ENCODE measurements at regions not wholly inside any gene's neighbourhood (a gene's known extent, or its start where the extent isn't known, plus 50 kb on each side); places are given as distances from the start of the nearest gene placed in this dataset.

- H3K4me2 ChIP-seq (ENCODE audit: low read length) = no peak overlapping the region
- H3K79me1 ChIP-seq (ENCODE audit: low read length) = peaks cover 1% of the 10 kb centered on the region
- no peak overlapping the region for H2BK120ac ChIP-seq (ENCODE audit: insufficient read depth, low read length, poor library complexity)
- H4K12ac ChIP-seq (ENCODE audit: low read depth, low read length) = no peak overlapping the region
- H3K23ac ChIP-seq (ENCODE audit: low read length) = no peak overlapping the region
- H3K4ac ChIP-seq (ENCODE audit: low read depth, low read length) = no peak overlapping the region
- H3K9ac ChIP-seq (ENCODE audit: low read length) = no peak overlapping the region
- no peaks in the 10 kb centered on the region for H3K27me3 ChIP-seq (ENCODE audit: insufficient read depth, low read length)
- H3K27ac ChIP-seq (ENCODE audit: low read depth, low read length) = no peak overlapping the region
- whole genome bisulfite sequencing (ENCODE audit: extremely low coverage, insufficient coverage, insufficient read length) = no CpG with 5 or more reads among the region's 6 CpGs
- no peak overlapping the region for H4K8ac ChIP-seq (ENCODE audit: low read depth, low read length)
- H2AK5ac ChIP-seq (ENCODE audit: low read length) = no peak overlapping the region
- H3K79me2 ChIP-seq (ENCODE audit: control insufficient read depth, insufficient read depth, low read length, poor library complexity) = no peaks in the 10 kb centered on the region
- no peak overlapping the region for H2BK5ac ChIP-seq (ENCODE audit: low read depth, low read length, poor library complexity)
- H3K36me3 ChIP-seq (ENCODE audit: control insufficient read depth in 1 of 2, insufficient read depth in 2 of 2, low read length in 2 of 2) = peaks cover 0 to 2% of the 10 kb centered on the region in 2 experiments
- no peak overlapping the region for H2BK12ac ChIP-seq (ENCODE audit: low read length)
- no peak overlapping the region for H3K18ac ChIP-seq (ENCODE audit: low read length)
- no peak for DNase-seq
- no peaks in the 10 kb centered on the region for H3K4me1 ChIP-seq (ENCODE audit: control insufficient read depth in 1 of 2, insufficient read depth in 2 of 2, low read length in 2 of 2)
- no peak overlapping the region for H4K91ac ChIP-seq (ENCODE audit: low read depth, low read length)
- no peak overlapping the region for H3K14ac ChIP-seq (ENCODE audit: low read length)
- no peak overlapping the region for H2AFZ ChIP-seq (ENCODE audit: insufficient read depth, low read length, poor library complexity)
- H3K9me3 ChIP-seq (ENCODE audit: insufficient read depth, low read depth, low read length) = peaks cover 1% of the 10 kb centered on the region
- H3K4me3 ChIP-seq (ENCODE audit: low read depth, low read length) = no peak overlapping the region
Observed at GRCh38 chr2:236353594-236353942, 89.4 kb upstream of the ASB18 start.

GRCh38 chr2:236354056-236354940 is 90.1 kb upstream of the ASB18 start:
- Histone ChIP-seq H3K79me2 (ENCODE audit: control insufficient read depth, insufficient read depth, low read length, poor library complexity) (no peaks in the 10 kb centered on the region), H3K14ac (ENCODE audit: low read length) (peak overlapping the region; percentile 42), H3K9ac (ENCODE audit: low read length) (no peak overlapping the region), H4K8ac (ENCODE audit: low read depth, low read length) (no peak overlapping the region), H2BK5ac (ENCODE audit: low read depth, low read length, poor library complexity) (no peak overlapping the region), H3K4me1 (ENCODE audit: control insufficient read depth in 1 of 2, insufficient read depth in 2 of 2, low read length in 2 of 2) (no peaks in the 10 kb centered on the region), H3K4me2 (ENCODE audit: low read length) (no peak overlapping the region), H2AFZ (ENCODE audit: insufficient read depth, low read length, poor library complexity) (no peak overlapping the region), H3K79me1 (ENCODE audit: low read length) (peaks cover 1% of the 10 kb centered on the region), H2BK12ac (ENCODE audit: low read length) (peak overlapping the region; percentile 13), H2BK120ac (ENCODE audit: insufficient read depth, low read length, poor library complexity) (peak overlapping the region; percentile 38), H3K27ac (ENCODE audit: low read depth, low read length) (no peak overlapping the region), H4K12ac (ENCODE audit: low read depth, low read length) (no peak overlapping the region), H3K4me3 (ENCODE audit: low read depth, low read length) (peak overlapping the region; percentile 14), H3K27me3 (ENCODE audit: insufficient read depth, low read length) (no peaks in the 10 kb centered on the region), H2AK5ac (ENCODE audit: low read length) (peak overlapping the region; percentile 26), H3K9me3 (ENCODE audit: insufficient read depth, low read depth, low read length) (peaks cover 1% of the 10 kb centered on the region), H3K4ac (ENCODE audit: low read depth, low read length) (no peak overlapping the region), H3K36me3 (ENCODE audit: control insufficient read depth in 1 of 2, insufficient read depth in 2 of 2, low read length in 2 of 2) (peaks cover 0 to 2% of the 10 kb centered on the region in 2 experiments), H4K91ac (ENCODE audit: low read depth, low read length) (peak overlapping the region; percentile 61), H3K18ac (ENCODE audit: low read length) (no peak overlapping the region), H3K23ac (ENCODE audit: low read length) (peak overlapping the region; percentile 95)
- WGBS (ENCODE audit: extremely low coverage, insufficient coverage, insufficient read length) = no CpG with 5 or more reads among the region's 15 CpGs
- no peak for DNase-seq

GRCh38 chr2:236354973-236355595 is 90.9 kb upstream of the ASB18 start:
- Histone ChIP-seq H3K27me3 (ENCODE audit: insufficient read depth, low read length) (no peaks in the 10 kb centered on the region), H3K23ac (ENCODE audit: low read length) (no peak overlapping the region), H2BK120ac (ENCODE audit: insufficient read depth, low read length, poor library complexity) (peak overlapping the region; percentile 38), H2BK12ac (ENCODE audit: low read length) (peak overlapping the region; percentile 69), H3K27ac (ENCODE audit: low read depth, low read length) (no peak overlapping the region), H2AK5ac (ENCODE audit: low read length) (peak overlapping the region; percentile 88), H3K9ac (ENCODE audit: low read length) (no peak overlapping the region), H3K4me1 (ENCODE audit: control insufficient read depth in 1 of 2, insufficient read depth in 2 of 2, low read length in 2 of 2) (no peaks in the 10 kb centered on the region), H3K18ac (ENCODE audit: low read length) (no peak overlapping the region), H3K9me3 (ENCODE audit: insufficient read depth, low read depth, low read length) (peaks cover 1% of the 10 kb centered on the region), H2BK5ac (ENCODE audit: low read depth, low read length, poor library complexity) (peak overlapping the region; percentile 11), H4K8ac (ENCODE audit: low read depth, low read length) (no peak overlapping the region), H3K79me2 (ENCODE audit: control insufficient read depth, insufficient read depth, low read length, poor library complexity) (no peaks in the 10 kb centered on the region), H3K4ac (ENCODE audit: low read depth, low read length) (no peak overlapping the region), H4K12ac (ENCODE audit: low read depth, low read length) (no peak overlapping the region), H3K4me2 (ENCODE audit: low read length) (no peak overlapping the region), H2AFZ (ENCODE audit: insufficient read depth, low read length, poor library complexity) (no peak overlapping the region), H3K36me3 (ENCODE audit: control insufficient read depth in 1 of 2, insufficient read depth in 2 of 2, low read length in 2 of 2) (peaks cover 0 to 2% of the 10 kb centered on the region in 2 experiments), H3K14ac (ENCODE audit: low read length) (peak overlapping the region; percentile 42), H3K79me1 (ENCODE audit: low read length) (peaks cover 1% of the 10 kb centered on the region), H4K91ac (ENCODE audit: low read depth, low read length) (peak overlapping the region; percentile 61), H3K4me3 (ENCODE audit: low read depth, low read length) (no peak overlapping the region)
- no peak for DNase-seq
- WGBS (ENCODE audit: extremely low coverage, insufficient coverage, insufficient read length) = no CpG with 5 or more reads among the region's 21 CpGs

- H4K12ac ChIP-seq (ENCODE audit: low read depth, low read length) = no peak overlapping the region
- peak overlapping the region; percentile 49 for H2AK5ac ChIP-seq (ENCODE audit: low read length)
- H3K79me1 ChIP-seq (ENCODE audit: low read length) = peaks cover 1% of the 10 kb centered on the region
- peaks cover 0 to 2% of the 10 kb centered on the region in 2 experiments for H3K36me3 ChIP-seq (ENCODE audit: control insufficient read depth in 1 of 2, insufficient read depth in 2 of 2, low read length in 2 of 2)
- H3K4me1 ChIP-seq (ENCODE audit: control insufficient read depth in 1 of 2, insufficient read depth in 2 of 2, low read length in 2 of 2) = no peaks in the 10 kb centered on the region
- H3K4me2 ChIP-seq (ENCODE audit: low read length) = no peak overlapping the region
- H3K79me2 ChIP-seq (ENCODE audit: control insufficient read depth, insufficient read depth, low read length, poor library complexity) = no peaks in the 10 kb centered on the region
- H3K4me3 ChIP-seq (ENCODE audit: low read depth, low read length) = no peak overlapping the region
- no CpG with 5 or more reads among the region's 9 CpGs for WGBS (ENCODE audit: extremely low coverage, insufficient coverage, insufficient read length)
- H3K23ac ChIP-seq (ENCODE audit: low read length) = no peak overlapping the region
- H4K8ac ChIP-seq (ENCODE audit: low read depth, low read length) = peak overlapping the region; percentile 4
- peak overlapping the region; percentile 2 for H2BK120ac ChIP-seq (ENCODE audit: insufficient read depth, low read length, poor library complexity)
- H2AFZ ChIP-seq (ENCODE audit: insufficient read depth, low read length, poor library complexity) = no peak overlapping the region
- peak overlapping the region; percentile 35 for H3K18ac ChIP-seq (ENCODE audit: low read length)
- no peak overlapping the region for H3K27ac ChIP-seq (ENCODE audit: low read depth, low read length)
- H4K91ac ChIP-seq (ENCODE audit: low read depth, low read length) = peak overlapping the region; percentile 39
- DNase-seq = no peak
- no peak overlapping the region for H3K9ac ChIP-seq (ENCODE audit: low read length)
- no peak overlapping the region for H2BK5ac ChIP-seq (ENCODE audit: low read depth, low read length, poor library complexity)
- H3K14ac ChIP-seq (ENCODE audit: low read length) = peak overlapping the region; percentile 17
- H3K27me3 ChIP-seq (ENCODE audit: insufficient read depth, low read length) = no peaks in the 10 kb centered on the region
- peaks cover 1% of the 10 kb centered on the region for H3K9me3 ChIP-seq (ENCODE audit: insufficient read depth, low read depth, low read length)
- H3K4ac ChIP-seq (ENCODE audit: low read depth, low read length) = no peak overlapping the region
- peak overlapping the region; percentile 79 for H2BK12ac ChIP-seq (ENCODE audit: low read length)
Observed at GRCh38 chr2:236355911-236356310, 91.7 kb upstream of the ASB18 start.
